ENCODE measurements at regions not wholly inside any gene's neighbourhood (a gene's known extent, or its start where the extent isn't known, plus 50 kb on each side); places are given as distances from the start of the nearest gene placed in this dataset.
"Not testable (repeated sequence)": the region's sequence is repeated elsewhere in the genome, so short reads cannot be mapped to it uniquely, and the experiment has no call there.

GRCh38 chr13:68644611-68645010 is 1414.5 kb upstream of the PCDH9 start:
- in situ Hi-C loops (cut with MboI; ENCODE audit: low pct_unique_long_range_greater_than_20kb, low sequenced_read_pairs): no loop called here

GRCh38 chr13:68636784-68637183 is 1406.6 kb upstream of the PCDH9 start:
- peak; percentile 9 for DNase-seq
- in situ Hi-C loops (cut with MboI; ENCODE audit: low pct_unique_long_range_greater_than_20kb, low sequenced_read_pairs): no loop called here

More at GRCh38 chr13:68644611-68645010, 1414.5 kb upstream of the PCDH9 start:
- no peak for DNase-seq

- no peak for DNase-seq
- in situ Hi-C loops (cut with MboI; ENCODE audit: low pct_unique_long_range_greater_than_20kb, low sequenced_read_pairs): no loop called here
Observed at GRCh38 chr13:68628994-68629393, 1398.9 kb upstream of the PCDH9 start.

- in situ Hi-C loops (cut with MboI; ENCODE audit: low pct_unique_long_range_greater_than_20kb, low sequenced_read_pairs): no loop called here
- no peak for DNase-seq
Observed at GRCh38 chr13:68627379-68627778, 1397.2 kb upstream of the PCDH9 start.

- in situ Hi-C loops (cut with MboI; ENCODE audit: low pct_unique_long_range_greater_than_20kb, low sequenced_read_pairs): no loop called here
- no peak for DNase-seq
Observed at GRCh38 chr13:68616600-68617222, 1386.6 kb upstream of the PCDH9 start.

GRCh38 chr13:68609661-68610060 is 1379.5 kb upstream of the PCDH9 start:
- DNase-seq: no peak
- in situ Hi-C loops (cut with MboI; ENCODE audit: low pct_unique_long_range_greater_than_20kb, low sequenced_read_pairs): no loop called here

GRCh38 chr13:68608147-68608546 is 1378.0 kb upstream of the PCDH9 start:
- in situ Hi-C loops (cut with MboI; ENCODE audit: low pct_unique_long_range_greater_than_20kb, low sequenced_read_pairs): no loop called here
- DNase-seq: no peak

DNA sequence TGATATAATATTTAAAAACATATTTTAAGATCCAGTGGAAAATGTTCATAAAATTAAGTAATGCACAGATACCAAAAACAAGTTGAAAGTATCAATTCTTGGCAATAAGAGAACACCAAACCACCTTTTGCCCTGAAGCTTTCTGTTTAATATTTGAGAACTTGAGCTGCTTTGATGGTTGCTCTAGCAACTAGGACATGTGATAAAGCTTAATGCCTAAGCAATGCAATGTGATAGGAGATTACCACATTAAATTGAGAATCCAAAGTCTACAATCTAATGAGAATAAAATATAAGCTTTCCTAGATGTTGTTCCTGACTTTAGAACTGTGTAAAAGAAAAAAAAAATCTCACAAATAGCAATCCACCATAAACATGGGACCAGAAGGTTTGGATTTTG is 1367.5 kb upstream of the PCDH9 start:
- DNase-seq: no peak
- in situ Hi-C loops (cut with MboI; ENCODE audit: low pct_unique_long_range_greater_than_20kb, low sequenced_read_pairs): no loop called here

- in situ Hi-C loops (cut with MboI; ENCODE audit: low pct_unique_long_range_greater_than_20kb, low sequenced_read_pairs): no loop called here
- peak; percentile 74 for DNase-seq
Observed at GRCh38 chr13:68588623-68589022, 1358.5 kb upstream of the PCDH9 start.

- no peak for DNase-seq
- in situ Hi-C loops (cut with MboI; ENCODE audit: low pct_unique_long_range_greater_than_20kb, low sequenced_read_pairs): no loop called here
Observed at GRCh38 chr13:68584776-68585175, 1354.6 kb upstream of the PCDH9 start.

DNA sequence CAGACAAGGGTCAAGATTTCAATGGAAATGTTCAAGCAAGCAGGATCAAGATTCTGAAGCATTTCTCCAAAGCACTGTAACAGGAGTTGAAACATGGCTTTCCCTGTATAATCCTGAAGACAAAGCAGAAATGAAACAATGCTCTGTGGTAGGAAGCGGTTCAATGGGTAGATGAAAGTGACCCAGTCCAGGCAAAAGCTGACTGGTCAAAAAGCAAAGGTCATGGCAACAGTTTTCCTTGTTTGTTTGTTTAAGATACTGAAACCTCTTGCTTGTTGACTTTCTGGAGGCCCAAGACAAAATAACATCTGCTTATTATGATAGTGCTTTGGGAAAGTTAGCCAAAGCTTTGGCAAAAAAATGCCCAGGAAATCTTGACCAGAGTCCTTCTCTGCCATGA is 1343.9 kb upstream of the PCDH9 start:
- in situ Hi-C loops (cut with MboI; ENCODE audit: low pct_unique_long_range_greater_than_20kb, low sequenced_read_pairs): no loop called here
- DNase-seq: no peak

DNA sequence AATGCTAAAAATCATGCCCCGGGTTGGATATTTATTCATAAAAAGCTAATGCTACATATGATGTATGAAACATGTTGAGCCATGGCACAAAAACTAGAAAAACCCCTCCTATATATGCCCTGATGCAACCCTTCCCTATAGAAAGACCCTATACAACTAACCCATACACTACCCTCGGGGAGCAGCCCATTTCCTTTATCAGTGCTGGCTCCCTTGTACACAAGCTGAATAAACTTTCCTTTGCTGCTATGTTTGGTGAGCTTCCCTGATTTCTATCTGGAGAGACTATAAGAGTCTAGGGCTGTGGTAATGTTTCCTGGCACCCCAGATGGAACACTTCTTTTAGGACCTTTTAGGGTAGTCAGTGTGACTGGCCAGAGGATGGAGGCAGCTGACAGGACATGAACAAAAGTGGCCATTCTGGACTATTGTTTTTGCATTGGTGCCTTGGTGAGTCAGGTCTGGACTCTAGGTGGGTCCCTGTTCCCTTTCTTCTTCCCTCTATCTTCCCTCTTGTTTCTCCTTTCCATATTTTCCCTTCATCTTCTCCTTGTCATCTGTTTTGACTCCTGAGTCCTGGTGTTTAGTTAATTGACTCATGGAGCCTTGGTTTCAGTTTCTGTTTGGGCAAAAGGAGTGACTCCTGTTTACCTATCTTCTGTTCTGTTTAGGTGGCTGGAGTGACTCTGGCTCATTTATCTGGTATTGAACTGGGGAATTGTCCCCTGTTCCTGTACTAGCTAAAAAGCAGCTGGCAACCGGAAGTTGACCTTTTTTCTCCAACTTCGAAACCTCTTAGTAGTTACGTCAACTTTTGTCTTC is 1321.8 kb upstream of the PCDH9 start:
- no peak for DNase-seq
- in situ Hi-C loops (cut with MboI; ENCODE audit: low pct_unique_long_range_greater_than_20kb, low sequenced_read_pairs): no loop called here

GRCh38 chr13:68550330-68550729 is 1320.2 kb upstream of the PCDH9 start:
- DNase-seq: no peak
- in situ Hi-C loops (cut with MboI; ENCODE audit: low pct_unique_long_range_greater_than_20kb, low sequenced_read_pairs): no loop called here

DNA sequence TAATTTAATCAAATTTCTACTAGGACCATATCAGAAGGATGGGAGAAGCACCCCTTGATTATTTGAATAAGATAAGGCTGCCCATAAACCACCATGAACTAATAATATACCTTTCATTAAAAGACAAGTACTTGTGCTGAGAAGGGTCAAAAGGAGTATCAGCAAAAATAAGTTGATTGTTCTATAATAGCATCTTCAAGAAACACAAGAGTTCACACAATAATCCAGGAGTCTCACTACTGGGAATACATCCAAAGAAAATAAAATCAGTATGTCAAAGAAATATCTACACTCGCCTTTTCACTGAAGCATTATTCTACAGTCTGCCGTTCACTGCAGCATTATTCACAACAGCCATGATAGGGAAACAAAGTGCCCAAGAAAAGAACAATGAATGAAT is 1310.1 kb upstream of the PCDH9 start:
- in situ Hi-C loops (cut with MboI; ENCODE audit: low pct_unique_long_range_greater_than_20kb, low sequenced_read_pairs): no loop called here
- DNase-seq: no peak

- no peak for DNase-seq
- in situ Hi-C loops (cut with MboI; ENCODE audit: low pct_unique_long_range_greater_than_20kb, low sequenced_read_pairs): no loop called here
Observed at GRCh38 chr13:68535329-68535728, 1305.2 kb upstream of the PCDH9 start.

- in situ Hi-C loops (cut with MboI; ENCODE audit: low pct_unique_long_range_greater_than_20kb, low sequenced_read_pairs): not testable (repeated sequence)
- peak; percentile 54 for DNase-seq
Observed at GRCh38 chr13:68527167-68527566, 1297.0 kb upstream of the PCDH9 start.

GRCh38 chr13:68523838-68524424 is 1293.8 kb upstream of the PCDH9 start:
- in situ Hi-C loops (cut with MboI; ENCODE audit: low pct_unique_long_range_greater_than_20kb, low sequenced_read_pairs): no loop called here
- DNase-seq: no peak

DNA sequence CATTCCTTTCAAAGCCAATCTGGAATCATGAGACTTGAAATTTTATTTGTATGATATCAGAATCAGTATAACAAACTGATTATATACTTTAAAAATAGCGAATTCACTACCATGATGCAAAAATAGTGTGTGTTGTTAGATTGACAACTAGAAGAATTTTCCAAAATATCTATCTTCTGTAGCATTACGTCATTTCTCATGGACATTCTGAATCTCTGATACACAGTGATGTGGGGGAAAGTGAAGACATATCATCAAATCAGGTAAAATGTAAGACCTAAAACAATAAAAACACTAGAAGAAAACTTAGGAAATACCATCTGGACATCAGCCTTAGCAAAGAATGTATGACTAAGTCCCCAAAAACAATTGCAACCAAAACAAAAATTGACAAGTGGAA is 1292.0 kb upstream of the PCDH9 start:
- in situ Hi-C loops (cut with MboI; ENCODE audit: low pct_unique_long_range_greater_than_20kb, low sequenced_read_pairs): no loop called here
- DNase-seq: no peak

- in situ Hi-C loops (cut with MboI; ENCODE audit: low pct_unique_long_range_greater_than_20kb, low sequenced_read_pairs): no loop called here
- no peak for DNase-seq
Observed at GRCh38 chr13:68509734-68510621, 1279.8 kb upstream of the PCDH9 start.
